Kidney epithelial cell (primary cell): ENCODE measurements at regions not wholly inside any gene's neighbourhood (a gene's known extent, or its start where the extent isn't known, plus 50 kb on each side); places are given as distances from the start of the nearest gene placed in this dataset.

ENCODE experiments used
- DNase-seq: peaks from one replicate; pipeline ENCODE4 v3.0.0-alpha.2; 2010; ENCODE audit warnings: low read depth
- H3K27me3 ChIP-seq: 2 replicates; pipeline ENCODE4 v1.6.0; 2011; ENCODE audit warnings: low read length; ENCODE audit not compliant: control insufficient read depth, insufficient read depth
- H3K36me3 ChIP-seq: 2 replicates; pipeline ENCODE4 v1.5.1; 2011; ENCODE audit warnings: low read length; ENCODE audit not compliant: control insufficient read depth, insufficient read depth
- H3K4me3 ChIP-seq: 2 replicates; pipeline ENCODE4 v1.5.1; 2011; ENCODE audit warnings: low read depth, mild to moderate bottlenecking, control low read depth, low read length
- TF ChIP-seq, protein P1 (sequence below): IDR thresholded peaks from 2 replicates; pipeline ENCODE4 v1.5.1; 2011; ENCODE audit warnings: mild to moderate bottlenecking, moderate library complexity, low read length, control low read depth, inconsistent platforms; ENCODE audit not compliant: insufficient read depth, poor library complexity, severe bottlenecking

DNA sequence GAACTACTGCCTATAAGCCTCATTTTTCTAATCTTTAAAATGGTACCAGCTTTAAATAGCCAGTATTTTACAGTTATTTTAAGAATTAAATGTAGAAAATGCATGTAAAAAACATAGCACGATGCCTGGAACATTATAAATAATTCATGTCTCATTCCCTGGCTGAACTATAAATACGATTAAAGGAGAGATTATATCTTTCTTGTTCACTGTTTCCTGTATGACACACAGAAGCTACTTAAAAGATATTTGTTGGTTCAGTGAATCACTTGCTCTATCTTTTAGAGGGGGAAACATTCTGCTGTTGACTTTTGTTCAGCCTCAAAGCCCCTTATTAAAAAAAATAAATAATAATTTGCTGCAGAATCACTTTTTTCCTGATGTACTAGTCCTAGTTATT lies 406.9 kb downstream of the LRFN5 start:
- no peak for DNase-seq
- TF ChIP-seq, protein P1, sequence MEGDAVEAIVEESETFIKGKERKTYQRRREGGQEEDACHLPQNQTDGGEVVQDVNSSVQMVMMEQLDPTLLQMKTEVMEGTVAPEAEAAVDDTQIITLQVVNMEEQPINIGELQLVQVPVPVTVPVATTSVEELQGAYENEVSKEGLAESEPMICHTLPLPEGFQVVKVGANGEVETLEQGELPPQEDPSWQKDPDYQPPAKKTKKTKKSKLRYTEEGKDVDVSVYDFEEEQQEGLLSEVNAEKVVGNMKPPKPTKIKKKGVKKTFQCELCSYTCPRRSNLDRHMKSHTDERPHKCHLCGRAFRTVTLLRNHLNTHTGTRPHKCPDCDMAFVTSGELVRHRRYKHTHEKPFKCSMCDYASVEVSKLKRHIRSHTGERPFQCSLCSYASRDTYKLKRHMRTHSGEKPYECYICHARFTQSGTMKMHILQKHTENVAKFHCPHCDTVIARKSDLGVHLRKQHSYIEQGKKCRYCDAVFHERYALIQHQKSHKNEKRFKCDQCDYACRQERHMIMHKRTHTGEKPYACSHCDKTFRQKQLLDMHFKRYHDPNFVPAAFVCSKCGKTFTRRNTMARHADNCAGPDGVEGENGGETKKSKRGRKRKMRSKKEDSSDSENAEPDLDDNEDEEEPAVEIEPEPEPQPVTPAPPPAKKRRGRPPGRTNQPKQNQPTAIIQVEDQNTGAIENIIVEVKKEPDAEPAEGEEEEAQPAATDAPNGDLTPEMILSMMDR: no peak
- no peak overlapping the region for H3K4me3 ChIP-seq
- H3K36me3 ChIP-seq: no peaks in the 10 kb centered on the region
- H3K27me3 ChIP-seq: no peaks in the 10 kb centered on the region

DNA sequence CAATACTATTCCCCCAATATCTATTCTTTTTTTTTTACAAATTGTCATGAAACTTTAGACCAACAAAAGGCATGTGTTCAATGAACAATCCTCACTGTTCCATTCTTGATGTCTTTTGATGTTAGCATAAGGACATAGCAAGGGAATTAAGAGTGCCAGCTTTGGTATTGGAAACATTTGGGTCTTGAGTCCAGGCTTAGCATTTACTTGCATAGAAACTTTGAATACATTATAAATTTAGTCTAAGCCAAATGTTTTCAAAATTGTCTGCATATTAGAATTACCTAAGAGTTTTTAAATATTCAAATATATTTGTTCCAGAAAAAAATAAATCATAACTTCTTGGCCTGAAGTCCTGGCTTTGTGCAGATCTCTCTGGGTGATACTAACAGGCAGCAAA lies 406.5 kb downstream of the LRFN5 start:
- Histone ChIP-seq H3K4me3 (no peak overlapping the region), H3K36me3 (no peaks in the 10 kb centered on the region), H3K27me3 (no peaks in the 10 kb centered on the region)
- no peak for DNase-seq
- TF ChIP-seq, protein P1: no peak

DNA sequence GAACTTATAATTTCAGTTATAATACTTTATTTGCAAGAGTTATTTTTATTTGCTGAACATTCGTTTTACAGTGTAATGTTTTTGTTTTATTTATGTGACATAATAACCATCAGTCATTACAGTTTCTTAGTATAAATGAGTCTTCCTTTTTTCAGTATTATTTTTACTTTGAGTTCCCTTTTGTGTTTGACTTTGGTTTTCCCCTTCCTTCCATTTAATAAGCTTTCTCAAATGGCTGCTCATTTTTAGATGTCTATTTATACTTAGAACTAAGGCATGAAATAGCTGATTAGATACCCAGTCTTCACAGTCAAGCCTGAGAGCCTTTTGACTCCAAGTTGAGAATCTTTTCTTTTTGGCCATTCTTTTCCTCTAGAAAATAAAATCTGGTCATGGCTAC lies 404.5 kb downstream of the LRFN5 start:
- no peaks in the 10 kb centered on the region for H3K36me3 ChIP-seq
- no peaks in the 10 kb centered on the region for H3K27me3 ChIP-seq
- H3K4me3 ChIP-seq: no peak overlapping the region
- TF ChIP-seq, protein P1: no peak
- DNase-seq: no peak

DNA sequence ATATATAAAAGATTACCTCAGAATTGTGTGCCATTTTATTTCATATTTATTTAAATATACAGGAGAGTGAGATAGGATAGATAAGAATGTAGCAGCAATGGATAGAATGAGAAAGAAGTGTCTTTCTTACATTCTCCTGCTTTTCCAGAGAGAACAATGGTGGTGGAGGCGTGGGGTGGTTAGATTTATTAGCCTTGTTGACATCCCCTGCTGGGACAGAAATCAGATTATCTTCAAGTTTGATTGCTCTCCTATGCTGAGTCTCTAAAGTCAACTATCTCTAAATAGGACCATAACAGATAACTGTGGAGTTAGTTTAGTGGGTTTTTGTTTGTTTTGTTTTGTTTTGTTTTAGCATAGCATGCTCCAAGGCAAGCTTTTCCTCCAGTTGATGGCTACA lies 397.6 kb downstream of the LRFN5 start:
- no peaks in the 10 kb centered on the region for H3K27me3 ChIP-seq
- H3K36me3 ChIP-seq: no peaks in the 10 kb centered on the region
- H3K4me3 ChIP-seq: no peak overlapping the region
- TF ChIP-seq, protein P1: no peak
- no peak for DNase-seq

DNA sequence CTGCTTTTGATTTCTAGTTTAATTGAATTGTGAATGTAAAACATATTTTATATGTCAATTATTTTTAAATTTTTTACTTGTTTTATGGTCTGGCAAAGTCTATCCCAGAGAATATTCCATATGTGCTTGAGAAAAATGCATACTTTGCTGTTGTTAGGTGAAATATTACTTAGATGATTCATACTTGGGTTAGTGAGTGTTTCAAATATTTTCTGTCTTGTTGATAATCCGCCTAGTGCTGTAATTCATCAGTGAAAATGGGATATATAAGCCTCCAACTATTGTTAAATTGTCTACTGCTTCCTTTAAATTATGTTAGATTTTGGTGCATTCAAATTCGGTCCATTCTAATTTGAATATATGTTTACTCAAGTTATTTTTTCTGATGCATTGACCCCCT lies 395.5 kb downstream of the LRFN5 start:
- DNase-seq: no peak
- TF ChIP-seq, protein P1: no peak
- Histone ChIP-seq H3K36me3 (no peaks in the 10 kb centered on the region), H3K27me3 (no peaks in the 10 kb centered on the region), H3K4me3 (no peak overlapping the region)

DNA sequence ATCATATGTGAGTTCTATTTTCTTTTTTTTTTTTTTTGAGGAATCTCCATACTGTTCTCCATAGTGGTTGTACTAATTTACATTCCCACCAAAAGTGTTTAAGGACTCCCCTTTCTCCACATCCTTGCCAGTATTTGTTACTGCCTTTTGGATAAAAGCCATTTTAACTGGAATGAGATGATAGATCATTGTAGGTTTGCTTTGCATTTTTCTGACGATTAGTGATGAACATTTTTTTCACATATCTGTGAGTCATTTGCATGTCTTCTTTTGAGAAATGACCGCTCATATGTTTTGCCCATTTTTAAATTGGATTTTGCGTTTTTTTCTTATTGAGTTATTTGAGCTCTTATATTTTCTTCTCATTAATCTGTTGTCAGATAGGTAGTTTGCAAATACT lies 394.8 kb downstream of the LRFN5 start:
- no peaks in the 10 kb centered on the region for H3K36me3 ChIP-seq
- H3K27me3 ChIP-seq: no peaks in the 10 kb centered on the region
- DNase-seq: no peak
- TF ChIP-seq, protein P1: no peak
- no peak overlapping the region for H3K4me3 ChIP-seq
